ENCODE measurements at regions not wholly inside any gene's neighbourhood (a gene's known extent, or its start where the extent isn't known, plus 50 kb on each side); places are given as distances from the start of the nearest gene placed in this dataset.

DNA sequence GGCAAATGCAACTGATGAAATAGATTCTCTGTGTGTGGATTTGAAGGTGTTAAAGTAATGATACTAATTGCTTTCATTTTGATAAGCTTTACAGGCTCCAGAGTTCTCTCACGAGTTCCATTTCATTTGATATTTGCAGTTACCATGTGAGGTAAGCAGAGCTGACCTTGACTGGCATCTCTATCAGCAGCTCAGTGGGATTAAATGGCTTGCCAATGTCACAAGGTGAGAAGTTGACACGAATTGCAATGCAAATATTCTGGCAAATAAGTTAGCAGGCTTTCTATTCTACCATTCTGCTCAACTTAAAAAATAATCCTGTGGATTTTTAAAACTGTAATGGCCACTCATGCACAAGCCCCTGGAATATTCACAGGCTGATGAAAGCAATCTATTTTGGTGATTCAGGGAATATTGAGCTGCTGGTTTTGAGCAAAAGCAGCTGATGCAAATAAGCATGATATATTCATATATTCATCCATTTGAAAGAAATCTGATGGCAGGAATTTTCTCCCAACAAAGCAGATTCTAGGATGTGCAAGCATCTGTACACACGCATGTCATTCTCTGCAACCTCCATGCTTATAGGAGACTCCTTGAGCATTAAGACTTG is 64.5 kb upstream of the ANKRD1 start:
- TF ChIP-seq TAF1 (IDR thresholded peaks at IDR 0.05; ENCODE audit: borderline replicate concordance, low read depth, low read length) (no peak), RFX5 (IDR thresholded peaks at IDR 0.05; ENCODE audit: low read length) (no peak), NFIC (IDR thresholded peaks at IDR 0.05; ENCODE audit: borderline replicate concordance) (no peak)

All from SK-N-SH (cell line).